Activated CD8-positive, alpha-beta T cell treated with anti-CD3 and anti-CD28 coated beads for 36 hours (primary cell): ENCODE measurements at regions not wholly inside any gene's neighbourhood (a gene's known extent, or its start where the extent isn't known, plus 50 kb on each side); places are given as distances from the start of the nearest gene placed in this dataset.

Source experiments
- ATAC-seq: fragments of 200-7000 bp; cut with Tn5 transposase; one replicate; pipeline ENCODE4 v1.10.0; 2021; ENCODE audit warnings: mild to moderate bottlenecking, moderate library complexity
- CTCF ChIA-PET: fragments of 350-600 bp; sonication (Branson Sonifier 250); formaldehyde crosslinking; loops from one replicate; lab custom pipeline; 2021; ENCODE audit warnings: antibody characterized with exemption; lab: Charles Lee
- POLR2A ChIA-PET: fragments of 350-600 bp; sonication (Branson Sonifier 250); formaldehyde crosslinking; loops from one replicate; lab custom pipeline; 2021; ENCODE audit warnings: antibody characterized with exemption; lab: Charles Lee
- DNase-seq: peaks from one replicate; pipeline ENCODE4 v3.0.0-alpha.2; 2020
- H3K27ac Mint-ChIP-seq: one replicate; pipeline ENCODE4 v1.8.0; 2021; ENCODE audit warnings: mild to moderate bottlenecking, mixed read lengths
- H3K27me3 Mint-ChIP-seq: one replicate; pipeline ENCODE4 v1.8.0; 2021; ENCODE audit warnings: mixed read lengths
- H3K36me3 Mint-ChIP-seq: one replicate; pipeline ENCODE4 v1.8.0; 2021; ENCODE audit warnings: low read depth, mixed read lengths
- H3K4me1 Mint-ChIP-seq: one replicate; pipeline ENCODE4 v1.8.0; 2021; ENCODE audit warnings: low read depth, mixed read lengths
- H3K4me3 Mint-ChIP-seq: one replicate; pipeline ENCODE4 v1.8.0; 2021; ENCODE audit warnings: mild to moderate bottlenecking, moderate library complexity, mixed read lengths
- H3K9me3 Mint-ChIP-seq: one replicate; pipeline ENCODE4 v1.8.0; 2021; ENCODE audit warnings: mixed read lengths
- intact Hi-C: fragments of 100-400 bp; cut with micrococcal nuclease; formaldehyde crosslinking; loops from one replicate; pipeline ENCODE4 v1.10.0; 2022
- TF ChIP-seq, protein P1 (sequence below): fragments of 200-600 bp; IDR thresholded peaks from one replicate; pipeline ENCODE4 v1.8.0; 2022; ENCODE audit warnings: antibody characterized with exemption, mild to moderate bottlenecking

DNA sequence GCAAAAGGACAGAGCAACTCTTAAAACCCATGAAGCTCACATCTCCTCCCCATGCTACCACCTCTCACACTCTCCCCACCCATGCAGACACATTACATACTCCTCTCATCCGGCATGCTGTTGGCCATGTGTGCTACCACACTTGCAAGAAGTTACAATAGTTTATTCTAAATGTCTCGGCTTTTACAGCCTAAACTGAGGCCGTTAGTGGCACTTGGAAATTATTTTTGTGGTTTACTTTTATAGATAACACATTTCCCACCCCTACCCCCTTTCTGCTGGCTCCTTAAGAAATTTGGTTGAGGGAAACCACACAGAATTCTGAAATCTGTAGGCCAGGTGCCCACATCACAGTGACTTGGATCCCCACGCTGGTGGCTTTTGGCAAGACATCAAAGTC lies 141.1 kb upstream of the HHIP start:
- H3K9me3 Mint-ChIP-seq = no peaks in the 10 kb centered on the region
- TF ChIP-seq, protein P1, sequence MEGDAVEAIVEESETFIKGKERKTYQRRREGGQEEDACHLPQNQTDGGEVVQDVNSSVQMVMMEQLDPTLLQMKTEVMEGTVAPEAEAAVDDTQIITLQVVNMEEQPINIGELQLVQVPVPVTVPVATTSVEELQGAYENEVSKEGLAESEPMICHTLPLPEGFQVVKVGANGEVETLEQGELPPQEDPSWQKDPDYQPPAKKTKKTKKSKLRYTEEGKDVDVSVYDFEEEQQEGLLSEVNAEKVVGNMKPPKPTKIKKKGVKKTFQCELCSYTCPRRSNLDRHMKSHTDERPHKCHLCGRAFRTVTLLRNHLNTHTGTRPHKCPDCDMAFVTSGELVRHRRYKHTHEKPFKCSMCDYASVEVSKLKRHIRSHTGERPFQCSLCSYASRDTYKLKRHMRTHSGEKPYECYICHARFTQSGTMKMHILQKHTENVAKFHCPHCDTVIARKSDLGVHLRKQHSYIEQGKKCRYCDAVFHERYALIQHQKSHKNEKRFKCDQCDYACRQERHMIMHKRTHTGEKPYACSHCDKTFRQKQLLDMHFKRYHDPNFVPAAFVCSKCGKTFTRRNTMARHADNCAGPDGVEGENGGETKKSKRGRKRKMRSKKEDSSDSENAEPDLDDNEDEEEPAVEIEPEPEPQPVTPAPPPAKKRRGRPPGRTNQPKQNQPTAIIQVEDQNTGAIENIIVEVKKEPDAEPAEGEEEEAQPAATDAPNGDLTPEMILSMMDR = no peak
- DNase-seq = no peak
- no peak overlapping the region for H3K4me3 Mint-ChIP-seq
- POLR2A ChIA-PET = no interaction called here
- no peaks in the 10 kb centered on the region for H3K36me3 Mint-ChIP-seq
- no peak overlapping the region for H3K27ac Mint-ChIP-seq
- no peak for ATAC-seq
- H3K27me3 Mint-ChIP-seq = no peaks in the 10 kb centered on the region
- intact Hi-C loops = no loop called here
- CTCF ChIA-PET = no interaction called here
- no peaks in the 10 kb centered on the region for H3K4me1 Mint-ChIP-seq

DNA sequence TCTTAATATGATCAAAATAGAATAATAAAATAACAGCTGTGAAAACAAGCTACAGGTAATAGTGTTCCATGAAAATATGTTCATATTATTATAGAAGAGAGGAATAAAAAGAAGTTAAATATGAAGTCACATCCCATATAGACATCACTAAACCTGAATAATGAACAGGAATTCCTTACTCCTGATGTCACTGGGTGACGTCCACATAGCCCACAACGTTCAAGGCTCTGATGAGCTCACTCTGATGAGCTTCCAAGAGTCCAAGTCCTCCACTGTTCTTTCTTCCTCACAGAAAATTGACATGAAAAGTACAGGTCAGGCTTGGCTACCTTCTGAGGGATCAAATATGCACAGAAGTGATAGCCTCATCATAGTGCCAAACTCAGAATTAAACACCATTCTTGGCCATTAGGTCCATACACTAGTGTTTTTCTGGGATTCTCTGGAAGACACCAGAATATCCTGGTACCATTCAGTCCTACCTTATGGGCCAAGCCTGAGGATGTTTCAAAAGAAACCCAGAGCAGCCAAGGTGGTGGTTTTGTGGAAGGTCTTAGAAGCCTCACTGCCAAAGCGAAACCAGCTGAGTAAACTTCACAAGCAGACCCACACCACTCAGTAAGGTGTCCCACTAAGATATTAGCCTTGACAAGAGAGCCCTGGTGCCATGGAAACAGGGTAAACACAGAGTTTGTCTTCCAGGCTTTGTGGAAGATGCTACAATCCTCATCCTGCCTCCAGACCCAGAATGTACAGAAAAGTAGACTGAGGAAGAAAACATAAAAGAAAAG lies 138.4 kb upstream of the HHIP start:
- no peaks in the 10 kb centered on the region for H3K27me3 Mint-ChIP-seq
- no peaks in the 10 kb centered on the region for H3K36me3 Mint-ChIP-seq
- no peak overlapping the region for H3K27ac Mint-ChIP-seq
- TF ChIP-seq, protein P1 = no peak
- H3K4me1 Mint-ChIP-seq = no peaks in the 10 kb centered on the region
- ChIA-PET CTCF (no interaction called here), POLR2A (no interaction called here)
- no peak overlapping the region for H3K4me3 Mint-ChIP-seq
- intact Hi-C loops = no loop called here
- no peak for ATAC-seq
- DNase-seq = no peak
- no peaks in the 10 kb centered on the region for H3K9me3 Mint-ChIP-seq

DNA sequence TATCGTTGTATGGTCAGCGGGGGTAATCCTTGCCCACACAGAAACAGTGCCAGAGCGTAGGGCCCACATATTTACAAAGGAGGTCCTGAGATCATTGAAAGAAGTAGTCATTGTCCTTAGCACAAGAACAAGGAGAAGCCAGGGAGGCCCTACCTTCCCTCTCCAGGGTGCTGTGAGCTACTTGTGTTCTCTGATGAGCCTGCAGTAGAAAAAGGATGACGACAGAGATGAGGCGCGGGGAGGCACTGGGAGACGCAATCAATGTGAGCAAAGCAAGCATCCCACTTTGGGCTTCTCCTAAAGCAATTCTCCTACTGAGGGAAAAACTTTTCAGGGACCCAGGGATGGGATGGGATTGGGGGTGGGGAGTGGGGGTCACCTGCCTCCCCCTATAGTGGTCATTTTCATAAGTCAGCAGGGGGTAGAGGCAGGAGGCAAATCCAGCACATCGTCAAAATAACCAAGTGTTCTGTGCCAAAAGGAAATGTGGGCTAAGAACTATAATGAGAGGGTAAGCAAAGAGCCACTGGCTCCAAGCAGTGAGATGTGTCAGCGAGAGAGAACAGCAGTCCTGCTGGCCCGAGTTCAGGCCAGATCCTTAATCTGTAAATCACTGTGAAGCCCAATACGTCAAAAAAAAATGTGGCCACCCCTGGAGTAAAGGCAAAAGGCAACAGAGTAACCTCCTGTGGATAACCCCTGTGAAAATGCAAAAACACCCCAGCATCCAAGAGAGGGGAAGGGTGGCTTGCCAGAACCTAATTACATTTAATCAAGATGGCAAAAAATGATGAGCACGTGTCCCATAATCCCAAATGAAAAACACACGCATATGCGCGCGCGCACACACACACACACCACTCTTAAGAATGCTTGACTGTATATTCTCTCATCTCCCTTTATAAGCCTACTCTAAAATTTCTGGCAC lies 136.6 kb upstream of the HHIP start:
- TF ChIP-seq, protein P1 = no peak
- no peaks in the 10 kb centered on the region for H3K4me1 Mint-ChIP-seq
- DNase-seq (no peak), ATAC-seq (no peak)
- CTCF ChIA-PET = no interaction called here
- POLR2A ChIA-PET = no interaction called here
- no peaks in the 10 kb centered on the region for H3K27me3 Mint-ChIP-seq
- H3K4me3 Mint-ChIP-seq = no peak overlapping the region
- no peak overlapping the region for H3K27ac Mint-ChIP-seq
- H3K36me3 Mint-ChIP-seq = no peaks in the 10 kb centered on the region
- H3K9me3 Mint-ChIP-seq = no peaks in the 10 kb centered on the region
- intact Hi-C loops = no loop called here

DNA sequence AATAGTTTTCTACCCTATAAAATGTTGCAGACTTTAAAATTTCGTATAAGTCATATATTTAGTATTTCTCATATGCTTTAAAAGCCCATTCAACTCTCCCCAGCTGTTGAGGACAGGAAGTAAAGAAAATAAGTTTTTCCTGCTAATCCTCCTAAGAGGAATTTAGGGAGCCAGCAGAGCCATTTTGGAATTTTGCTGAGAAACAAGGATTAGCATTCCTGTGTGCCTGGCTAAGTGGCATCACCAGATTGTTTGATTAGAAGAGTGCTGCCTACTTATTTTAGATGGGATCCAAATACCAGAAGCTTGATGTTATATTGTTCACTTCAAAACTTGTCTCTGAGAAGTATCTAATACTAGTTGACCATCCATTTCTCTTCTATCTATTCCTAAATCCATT lies 131.2 kb upstream of the HHIP start:
- Mint-ChIP-seq H3K4me1 (no peaks in the 10 kb centered on the region), H3K27me3 (peaks cover 3% of the 10 kb centered on the region), H3K36me3 (no peaks in the 10 kb centered on the region), H3K9me3 (no peaks in the 10 kb centered on the region), H3K27ac (no peak overlapping the region), H3K4me3 (no peak overlapping the region)
- DNase-seq (no peak), ATAC-seq (no peak)
- intact Hi-C loops = no loop called here
- ChIA-PET CTCF (no interaction called here), POLR2A (no interaction called here)
- TF ChIP-seq, protein P1 = no peak
